HG03520 (cell line): ENCODE measurements at regions not wholly inside any gene's neighbourhood (a gene's known extent, or its start where the extent isn't known, plus 50 kb on each side); places are given as distances from the start of the nearest gene placed in this dataset.

ENCODE experiments used
- ATAC-seq: cut with Tn5 transposase; IDR thresholded peaks from one replicate; pipeline ENCODE4 v1.9.1; 2021; ENCODE audit warnings: mild to moderate bottlenecking, moderate library complexity; ENCODE audit not compliant: unreplicated experiment

GRCh38 chr12:116400636-116401372, 123.3 kb upstream of the MED13L start:
- no peak for ATAC-seq

GRCh38 chr12:116401565-116401964, 124.1 kb upstream of the MED13L start:
- no peak for ATAC-seq

- no peak for ATAC-seq
These were observed 124.9 kb upstream of the MED13L start for GRCh38 chr12:116402163-116402939.

GRCh38 chr12:116403546-116403945, 126.1 kb upstream of the MED13L start:
- ATAC-seq, result no peak

GRCh38 chr12:116404247-116404646, 126.8 kb upstream of the MED13L start:
- no peak for ATAC-seq

- no peak for ATAC-seq
These were observed 127.6 kb upstream of the MED13L start for GRCh38 chr12:116404913-116405611.

- no peak for ATAC-seq
These were observed 129.0 kb upstream of the MED13L start for GRCh38 chr12:116406529-116406928.

- ATAC-seq, result no peak
These were observed 131.2 kb upstream of the MED13L start for GRCh38 chr12:116408489-116409250.

- no peak for ATAC-seq
These were observed 134.5 kb upstream of the MED13L start for GRCh38 chr12:116411977-116412376.

- ATAC-seq, result no peak
These were observed 137.4 kb upstream of the MED13L start for GRCh38 chr12:116414891-116415290.

GRCh38 chr12:116415408-116416108, 138.1 kb upstream of the MED13L start:
- no peak for ATAC-seq

GRCh38 chr12:116416166-116416565, 138.7 kb upstream of the MED13L start:
- ATAC-seq, result no peak

- no peak for ATAC-seq
These were observed 140.6 kb upstream of the MAP1LC3B2 start for GRCh38 chr12:116418551-116418950.

GRCh38 chr12:116420227-116420880, 138.8 kb upstream of the MAP1LC3B2 start:
- ATAC-seq, result no peak

- ATAC-seq, result no peak
These were observed 137.2 kb upstream of the MAP1LC3B2 start for GRCh38 chr12:116421785-116422538.

GRCh38 chr12:116423094-116423493, 136.1 kb upstream of the MAP1LC3B2 start:
- no peak for ATAC-seq

- no peak for ATAC-seq
These were observed 133.7 kb upstream of the MAP1LC3B2 start for GRCh38 chr12:116425256-116426193.
